Umbilical cord (tissue), 1 donor: ENCODE measurements at regions not wholly inside any gene's neighbourhood (a gene's known extent, or its start where the extent isn't known, plus 50 kb on each side); places are given as distances from the start of the nearest gene placed in this dataset.
A peak's percentile ranks its signal among the peaks of the same experiment; 100 is the strongest.

Source experiments
- DNase-seq: peaks from one replicate; pipeline ENCODE4 v3.0.0-alpha.2; 2015; ENCODE audit warnings: low spot score

DNA sequence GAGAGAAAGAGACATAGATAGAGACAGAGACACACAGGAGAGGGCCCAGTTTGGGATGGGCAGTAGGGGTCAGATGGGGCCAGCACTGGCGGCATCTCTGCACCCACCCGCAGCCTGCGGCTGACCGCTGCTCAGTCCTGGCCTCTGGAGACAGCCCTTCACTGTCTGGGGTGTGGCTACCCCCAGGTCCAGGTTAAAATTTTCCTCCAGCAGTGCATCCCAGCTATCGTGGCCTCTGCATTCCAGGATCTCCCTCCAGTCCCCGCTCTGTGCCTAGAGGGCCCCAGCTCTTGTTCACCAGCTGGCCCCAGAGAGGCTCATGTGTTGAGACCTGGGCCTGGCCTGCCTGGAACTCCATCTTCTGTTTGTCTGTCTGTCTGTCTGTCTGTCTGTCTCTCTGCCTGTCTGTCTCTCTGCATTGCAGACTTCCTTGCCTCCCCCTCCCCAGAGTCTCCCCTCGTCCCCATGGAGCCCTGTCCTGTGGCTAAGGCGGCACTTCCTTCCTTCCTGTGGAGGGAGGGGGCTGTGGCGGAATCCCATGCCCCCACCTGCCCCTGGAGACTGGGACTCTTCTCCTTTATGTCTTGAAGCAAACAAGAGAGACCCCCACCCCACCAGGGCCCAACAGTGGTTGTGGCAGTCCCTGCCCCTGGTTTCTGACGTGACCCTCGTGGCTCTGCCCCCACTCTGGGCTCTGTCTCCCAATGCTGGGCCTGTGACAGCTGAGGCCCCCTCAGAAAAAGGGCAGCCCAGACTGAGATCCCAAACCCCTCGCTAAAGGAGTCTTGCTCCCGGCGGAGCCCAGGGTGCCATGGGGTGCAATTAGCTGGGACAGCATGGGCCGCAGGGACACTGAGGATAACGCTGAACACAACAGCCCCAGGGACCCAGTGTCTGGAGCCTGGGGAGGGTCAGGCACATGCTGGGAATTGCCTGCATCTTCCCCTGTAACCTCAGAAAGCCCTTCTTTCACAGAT lies 241.8 kb downstream of the NPHP4 start:
- no peak for DNase-seq

DNA sequence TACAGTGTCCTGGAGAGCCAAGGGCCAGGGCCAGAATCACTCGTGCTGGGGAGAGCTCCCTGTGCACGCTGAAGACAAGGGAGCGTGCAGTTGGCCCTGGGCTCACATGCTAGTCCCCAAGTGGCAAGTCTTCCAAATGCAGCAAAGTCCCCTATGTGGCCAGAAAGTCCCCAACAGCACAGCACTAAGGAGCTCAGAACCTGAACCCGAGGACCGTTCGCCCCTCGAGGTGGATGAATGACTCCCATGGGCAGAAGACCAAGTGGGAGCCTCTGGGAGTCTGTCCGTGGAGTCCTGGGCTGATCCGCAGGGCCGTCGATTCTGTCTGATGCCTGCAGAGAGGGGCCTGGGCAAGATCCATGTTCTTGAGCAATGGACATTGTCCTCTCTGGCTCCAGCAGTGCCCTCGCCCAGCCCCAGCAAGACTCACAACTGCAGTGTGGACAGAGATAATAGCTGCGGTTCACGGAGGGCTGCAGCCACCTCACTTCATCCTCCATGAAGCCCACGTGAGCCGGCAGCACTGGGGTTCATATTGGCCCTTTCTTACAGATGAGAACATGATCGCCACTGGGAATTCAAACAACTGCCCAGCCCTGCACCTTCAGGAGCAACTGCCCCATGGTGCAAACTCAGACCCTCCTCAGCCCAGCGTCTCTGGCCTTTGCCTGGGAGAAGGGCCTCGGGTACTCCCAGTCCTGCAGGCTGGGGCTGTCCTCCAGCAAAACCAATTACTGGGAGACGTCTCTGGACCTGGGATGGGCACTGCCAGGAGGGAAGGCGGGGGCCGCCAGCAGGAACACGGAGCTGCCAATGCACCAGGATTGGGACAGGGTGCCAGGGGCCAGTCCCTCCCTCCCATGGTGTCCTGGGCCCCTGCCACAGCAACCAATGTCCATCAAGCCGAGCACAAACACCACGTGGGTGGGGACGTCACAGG lies 243.7 kb downstream of the NPHP4 start:
- DNase-seq: no peak

DNA sequence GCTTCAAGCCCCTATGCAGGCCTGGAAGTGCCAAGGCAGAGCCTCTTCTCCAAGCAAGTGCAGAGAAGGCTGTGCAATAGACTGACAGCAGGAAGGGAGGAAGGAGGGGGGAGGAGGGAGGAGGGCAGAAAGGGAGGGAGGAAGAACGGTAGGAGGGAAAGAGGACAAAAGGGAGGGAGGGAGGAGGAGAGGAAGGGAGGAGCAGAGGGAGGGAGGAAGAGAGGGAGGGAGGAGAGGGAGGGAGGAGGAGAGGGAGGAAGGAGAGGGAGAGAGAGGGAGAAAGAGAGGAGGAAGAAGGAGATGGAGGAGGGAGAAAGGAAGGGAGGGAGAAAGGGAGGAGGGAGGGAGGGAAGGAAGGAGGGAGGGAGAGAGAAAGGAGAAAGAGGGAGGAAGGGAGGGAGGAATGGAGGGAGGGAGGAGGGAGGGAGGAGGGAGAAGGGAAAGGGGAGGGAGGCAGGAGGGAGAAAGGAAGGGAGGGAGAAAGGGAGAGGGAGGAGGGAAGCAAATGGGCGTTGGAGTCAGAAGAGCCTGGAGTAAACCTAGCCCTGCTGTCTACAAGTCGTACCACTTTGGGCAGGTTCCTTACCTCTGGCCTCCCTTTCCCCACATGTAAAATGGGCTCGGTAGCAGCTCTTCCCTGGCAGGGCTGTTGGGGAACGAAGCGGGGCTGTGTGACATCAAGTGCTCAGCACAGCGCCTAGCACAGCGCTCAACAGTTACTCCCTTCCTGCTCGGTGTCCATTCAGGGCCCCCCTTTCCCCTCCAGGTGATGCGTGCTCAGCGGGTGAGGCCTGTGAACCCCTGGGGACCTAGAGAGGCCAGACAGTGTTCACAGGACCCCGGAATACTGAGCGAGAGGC lies 244.6 kb downstream of the NPHP4 start:
- no peak for DNase-seq

DNA sequence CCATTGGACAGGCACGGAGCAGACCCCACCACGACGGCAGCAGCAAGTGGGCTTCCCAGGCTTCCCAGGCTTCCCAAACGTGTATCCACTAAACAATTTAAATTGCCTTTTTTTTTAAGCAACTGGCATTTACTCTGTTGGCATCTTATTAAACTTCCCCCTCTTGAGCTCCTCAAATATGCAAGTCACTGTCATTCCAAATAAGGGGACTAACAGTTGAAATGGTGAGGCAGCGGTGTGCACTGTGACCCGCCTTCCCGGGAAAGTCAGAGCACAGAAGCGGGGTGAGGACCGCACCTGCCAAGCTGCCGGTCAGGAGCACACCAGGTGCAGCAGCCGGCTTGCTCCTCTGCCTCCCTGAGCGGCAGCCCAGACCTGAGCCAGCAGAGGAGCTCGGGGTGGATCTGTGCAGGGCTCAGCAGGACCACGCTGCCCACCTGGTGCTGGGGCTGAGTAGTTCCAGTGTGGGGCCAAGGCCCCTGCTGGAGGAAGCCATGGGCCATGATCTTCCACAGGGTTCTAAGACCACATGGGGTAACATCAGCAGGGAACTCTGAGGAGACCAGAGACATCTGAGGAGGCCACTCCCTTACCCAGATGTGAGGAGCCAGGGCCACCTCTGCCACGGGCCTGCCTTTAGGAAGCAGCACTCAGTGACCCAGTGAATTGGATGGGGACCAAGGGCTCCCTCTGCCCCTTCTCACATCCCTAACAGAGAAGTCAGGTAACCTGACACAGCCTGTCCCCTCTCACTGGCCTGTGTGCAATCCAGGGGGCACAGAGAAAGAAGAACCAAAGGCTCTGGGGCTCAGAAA lies 245.4 kb downstream of the NPHP4 start:
- no peak for DNase-seq

DNA sequence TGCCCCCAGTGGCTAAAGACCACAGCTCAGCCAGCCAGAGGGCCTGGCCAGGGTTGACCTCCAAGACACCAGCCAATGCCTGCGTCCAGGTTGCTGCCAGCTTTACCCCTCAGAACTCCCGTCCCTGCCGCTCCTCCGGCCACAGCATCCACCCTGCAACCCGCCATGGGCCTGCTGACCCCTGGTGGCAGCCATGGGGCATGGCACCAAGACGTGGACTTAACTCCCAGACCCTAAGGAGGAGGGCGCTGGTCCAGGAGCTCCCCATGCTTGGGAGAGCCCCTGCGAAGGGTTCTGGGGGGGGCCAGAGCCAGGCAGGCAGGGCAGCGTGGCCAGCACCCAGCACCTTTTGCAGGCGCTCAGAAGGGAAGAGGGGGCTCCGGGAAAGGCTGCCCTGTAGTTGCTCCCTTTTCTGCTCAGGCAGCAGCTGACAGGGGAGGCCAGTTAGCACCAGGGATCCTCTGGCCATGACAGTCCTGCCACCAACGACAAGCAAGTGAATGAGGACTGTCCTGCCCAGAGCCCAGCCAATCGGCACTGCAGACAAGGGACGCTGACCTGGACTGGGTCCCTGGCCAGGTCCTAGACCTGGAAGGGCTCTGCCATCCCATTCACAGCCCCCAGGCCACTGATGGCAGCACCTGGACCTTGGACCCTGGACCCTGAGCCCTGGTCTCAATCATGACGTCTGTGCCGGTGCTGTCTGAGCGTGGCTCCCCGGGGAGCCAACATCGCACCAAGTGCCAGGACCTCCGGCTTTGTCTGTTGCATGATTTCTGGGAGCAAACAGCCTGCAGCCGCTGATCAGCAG lies 246.2 kb downstream of the NPHP4 start:
- peak; percentile 60 for DNase-seq

DNA sequence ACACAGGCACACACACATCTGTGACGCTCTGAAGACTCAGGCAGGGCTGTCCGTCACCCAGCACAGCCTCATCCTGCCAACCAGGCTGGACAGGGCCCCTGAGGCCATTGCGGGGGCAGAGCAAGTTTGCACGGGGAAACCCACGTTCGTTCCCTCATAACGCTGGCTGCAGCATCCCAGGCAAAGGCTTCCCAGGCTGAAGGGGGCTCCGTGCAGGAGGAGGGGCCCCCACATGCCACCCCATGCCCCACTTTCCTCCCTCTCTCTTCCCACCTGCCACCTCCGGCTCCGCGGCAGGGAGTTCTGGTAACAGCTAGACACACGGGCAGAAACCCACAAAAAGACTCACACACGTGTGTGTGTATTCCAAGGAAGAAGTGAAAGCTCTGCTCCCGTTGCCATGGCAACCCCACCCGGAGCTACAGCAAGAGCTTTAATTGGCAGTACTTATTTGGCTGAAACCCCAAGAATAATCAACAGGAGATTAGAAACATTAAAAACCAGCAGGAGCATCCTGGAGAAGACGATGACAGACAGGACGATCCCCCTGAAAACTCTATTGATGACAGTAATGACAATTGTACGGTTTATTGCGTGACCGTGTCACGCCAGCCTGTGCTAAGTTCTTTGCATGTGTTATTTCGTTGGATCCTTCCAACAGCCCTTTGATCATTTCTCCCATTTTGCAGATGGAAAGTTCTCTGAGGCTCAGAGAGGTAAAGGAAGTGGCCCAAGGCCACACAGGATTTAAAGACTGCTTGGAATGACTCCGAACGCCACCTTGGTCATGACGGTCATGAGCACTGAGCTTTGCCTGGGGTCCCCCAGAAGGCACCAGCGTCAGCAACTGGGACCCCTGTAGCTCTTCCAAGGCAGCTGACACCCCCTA lies 247.1 kb downstream of the NPHP4 start:
- DNase-seq: no peak

DNA sequence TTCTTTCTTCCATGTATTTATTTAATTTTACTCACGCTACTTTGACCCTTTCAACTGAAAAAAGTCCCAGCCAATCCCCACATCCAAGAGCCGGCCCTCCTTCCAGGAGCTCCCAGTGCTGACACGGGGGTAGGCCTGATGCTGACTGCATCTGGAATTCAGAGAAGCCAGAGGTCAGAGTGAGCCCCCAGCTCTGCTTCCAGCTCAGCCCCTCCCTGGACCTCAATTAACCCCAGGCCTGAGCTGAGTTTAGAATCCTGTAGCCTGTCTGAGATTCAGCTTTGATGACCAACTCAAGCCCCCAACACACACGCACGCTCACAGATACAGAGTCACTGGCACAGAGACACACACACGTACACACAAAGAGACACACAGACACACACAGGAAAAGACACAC lies 247.9 kb downstream of the NPHP4 start:
- DNase-seq: no peak

DNA sequence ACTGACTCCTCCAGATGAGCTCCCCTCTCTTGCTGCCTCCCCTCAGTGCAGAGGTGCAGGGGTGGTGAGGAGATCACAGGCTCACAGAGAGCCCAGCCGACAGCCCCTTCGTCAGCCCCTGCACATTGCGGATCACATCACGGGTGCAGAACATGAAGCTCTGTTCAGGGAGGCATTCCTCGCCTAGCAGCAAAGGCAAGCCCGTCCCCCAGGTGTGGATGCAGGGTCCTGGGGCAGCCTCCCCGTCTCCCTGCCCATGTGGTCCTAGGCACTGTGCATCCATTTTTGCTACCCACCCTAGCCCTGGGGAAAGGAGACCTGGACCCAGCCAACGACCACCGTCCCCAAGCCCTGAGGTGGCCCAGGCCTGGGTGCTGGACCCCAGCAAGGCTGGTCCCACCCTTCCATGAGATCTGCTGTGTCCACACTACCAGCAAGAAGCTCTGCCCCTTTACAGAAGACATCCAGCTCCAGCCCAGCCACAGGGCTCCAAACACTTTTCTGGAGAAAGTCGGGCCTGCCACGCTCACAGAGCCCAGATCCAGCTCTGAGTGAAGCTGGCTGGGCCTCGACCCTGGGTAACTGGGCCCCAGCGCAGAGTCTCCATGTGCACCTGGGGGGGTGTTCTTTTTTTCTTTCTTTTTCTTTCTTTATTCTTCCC lies 248.7 kb downstream of the NPHP4 start:
- no peak for DNase-seq

DNA sequence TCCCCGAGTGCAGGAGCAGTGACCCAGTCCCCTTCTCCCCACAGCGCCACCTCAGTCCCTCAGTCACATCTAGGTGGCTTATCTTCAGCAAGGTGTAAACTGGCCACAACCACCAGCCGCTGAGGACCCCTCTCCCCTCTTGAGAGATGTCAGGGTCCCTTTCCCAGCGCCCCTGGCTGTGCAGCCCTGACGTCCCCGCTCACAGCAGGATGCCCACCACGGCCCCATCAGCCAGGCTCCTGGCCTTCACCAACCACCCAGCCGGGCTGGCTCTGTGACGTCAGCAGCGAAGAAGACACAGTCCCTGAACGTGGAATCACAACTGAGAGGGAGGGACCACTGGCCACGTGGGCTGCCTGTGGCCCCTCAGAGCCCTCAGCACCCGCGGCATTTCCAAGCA lies 249.4 kb downstream of the NPHP4 start:
- no peak for DNase-seq

DNA sequence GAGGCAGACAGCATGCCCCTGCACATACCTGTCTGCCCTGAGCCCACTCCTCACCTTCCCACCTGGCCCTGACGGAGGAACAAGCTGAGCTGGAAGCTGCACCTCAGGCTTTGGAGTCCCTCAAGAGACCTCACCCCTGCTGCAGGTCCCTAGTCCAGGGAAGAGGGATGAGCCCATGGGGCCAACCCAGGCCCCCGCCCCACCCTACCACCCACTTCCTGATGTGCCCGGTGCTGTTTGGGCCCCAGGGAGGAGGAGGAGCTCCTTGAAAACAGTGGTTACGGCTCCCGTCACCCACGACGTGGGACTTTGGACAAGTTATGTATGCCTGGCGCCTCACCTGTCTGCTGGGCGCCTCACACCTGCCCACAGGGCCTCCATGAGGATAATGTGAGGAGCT lies 250.2 kb downstream of the NPHP4 start:
- no peak for DNase-seq

DNA sequence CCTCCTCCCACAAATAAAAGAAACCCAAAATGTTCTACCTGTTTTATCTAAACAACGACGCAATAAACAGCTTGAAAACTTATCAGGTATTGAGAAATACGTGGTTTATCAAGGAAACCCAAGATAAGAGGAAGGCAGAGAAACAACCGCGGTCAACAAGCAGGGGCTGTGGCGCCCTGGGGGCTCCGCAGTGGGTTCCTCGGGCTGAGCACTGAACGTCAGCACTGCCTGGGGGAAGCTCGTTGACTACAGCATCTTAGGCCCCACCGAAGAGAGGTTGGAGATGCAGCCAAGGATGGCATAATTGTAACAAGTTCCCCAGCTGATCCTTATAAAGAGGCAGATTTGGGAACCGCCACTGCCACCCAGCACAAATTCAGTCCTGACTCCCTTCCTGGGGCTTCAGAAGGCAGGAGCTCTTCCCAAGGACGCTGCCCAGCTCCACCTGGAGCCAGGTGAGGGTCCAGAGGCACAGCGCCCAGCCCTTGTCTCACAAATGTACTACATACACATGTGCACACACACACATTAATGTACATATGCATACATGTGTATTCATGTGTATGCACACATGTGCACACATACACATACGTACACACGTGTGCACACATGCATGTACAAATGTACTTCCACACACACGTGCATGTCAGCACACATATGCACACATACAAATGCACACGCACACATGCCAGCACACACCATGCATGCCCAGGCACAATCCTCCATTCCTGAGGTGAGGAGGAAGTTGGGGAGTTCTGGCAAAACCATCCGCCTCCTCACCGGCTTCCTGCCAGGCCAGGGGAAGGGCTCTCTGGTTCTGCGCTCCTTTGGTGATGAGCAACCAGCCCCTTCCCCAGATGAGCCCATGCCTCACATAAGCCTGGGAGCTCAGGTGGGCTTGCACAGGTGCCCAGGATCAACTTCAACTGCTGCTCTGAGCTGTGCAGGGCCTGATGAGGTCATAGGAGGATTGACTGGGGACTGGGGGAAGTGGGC lies 251.1 kb downstream of the NPHP4 start:
- no peak for DNase-seq

DNA sequence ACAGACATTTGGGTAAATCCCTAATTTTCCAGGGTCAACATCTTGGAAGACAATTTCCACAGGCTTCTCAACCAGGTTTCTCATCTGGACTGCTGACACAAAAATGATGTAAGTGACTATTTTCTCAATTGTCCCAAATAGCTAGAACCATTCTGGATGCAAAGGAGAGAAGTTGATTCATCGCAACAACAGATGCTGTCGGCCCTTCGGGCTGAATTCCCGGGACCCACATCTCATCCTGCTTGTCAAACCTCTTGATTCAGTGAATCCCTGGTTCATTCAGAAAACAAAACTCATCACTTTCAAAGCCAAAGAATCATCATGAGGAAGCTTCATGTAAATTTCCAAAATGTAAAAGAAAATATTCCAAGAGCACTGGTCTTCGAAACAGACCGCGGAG lies 251.8 kb downstream of the NPHP4 start:
- DNase-seq: no peak

DNA sequence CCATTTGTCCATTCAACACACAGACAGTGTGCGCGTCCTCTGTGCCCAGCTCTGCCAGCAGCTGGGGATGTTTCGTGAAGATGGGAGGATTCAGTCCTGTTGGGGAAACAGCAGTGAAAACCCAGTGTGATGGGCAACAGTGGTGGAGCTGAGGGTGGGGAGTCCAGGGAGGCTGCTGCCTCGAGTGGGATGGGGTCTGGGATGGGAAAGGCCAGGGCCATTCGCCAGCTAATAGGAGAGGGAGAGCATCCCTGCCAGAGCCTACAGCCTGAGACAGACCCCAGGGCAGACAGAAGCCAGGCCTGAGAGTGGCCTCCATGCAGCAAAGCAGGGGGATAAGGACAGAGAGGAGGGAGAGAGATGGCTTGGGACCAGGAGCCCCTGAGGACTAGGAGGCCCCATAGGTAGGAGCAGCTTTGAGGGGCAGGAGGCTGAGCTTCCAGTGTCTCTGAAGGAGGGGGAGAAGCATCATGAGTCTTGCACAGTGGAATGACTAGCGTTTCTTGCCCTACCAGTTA lies 252.6 kb downstream of the NPHP4 start:
- no peak for DNase-seq

DNA sequence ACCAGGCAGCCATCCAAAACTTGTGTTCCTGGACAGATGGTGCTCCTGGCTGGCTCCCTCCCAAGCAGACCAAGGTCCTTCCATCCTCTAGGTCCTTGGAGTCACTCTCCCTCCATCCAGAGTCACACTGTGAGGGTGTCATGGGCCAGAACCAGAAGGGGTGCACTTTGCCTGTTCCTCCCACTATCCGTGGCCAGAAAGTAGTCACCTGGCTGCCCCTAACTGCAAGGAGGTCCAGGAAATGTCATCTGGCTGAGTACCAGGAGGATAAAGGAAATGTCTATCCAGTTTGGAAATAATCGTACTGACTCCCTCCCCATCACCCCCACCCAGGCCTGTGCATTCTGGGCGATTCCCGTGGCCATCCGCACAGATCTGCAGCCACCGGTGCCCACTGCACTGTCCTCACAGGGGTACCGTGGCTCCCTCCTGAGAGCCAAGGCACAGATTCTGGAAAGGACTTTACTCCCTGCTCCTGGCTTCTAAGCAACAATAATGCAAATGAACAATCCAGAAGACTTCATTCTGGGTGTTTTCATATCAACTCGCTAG lies 253.2 kb downstream of the NPHP4 start:
- DNase-seq: no peak

DNA sequence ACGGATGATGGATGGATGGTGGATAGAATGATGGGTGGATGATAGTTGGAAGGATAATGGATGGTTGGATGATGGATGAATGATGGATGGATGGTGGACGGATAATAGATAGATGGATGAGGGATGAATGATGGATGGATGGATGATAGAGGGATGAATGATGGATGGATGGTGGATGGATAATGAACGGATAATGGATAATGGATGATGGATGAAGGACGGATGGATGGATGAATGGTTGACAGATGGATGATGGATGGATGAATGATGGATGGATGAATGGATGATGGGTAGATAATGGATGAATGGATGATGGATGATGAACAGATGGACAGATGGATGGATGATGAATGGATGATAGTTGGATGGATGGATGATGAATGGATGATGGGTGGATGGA lies 255.1 kb downstream of the NPHP4 start:
- no peak for DNase-seq

DNA sequence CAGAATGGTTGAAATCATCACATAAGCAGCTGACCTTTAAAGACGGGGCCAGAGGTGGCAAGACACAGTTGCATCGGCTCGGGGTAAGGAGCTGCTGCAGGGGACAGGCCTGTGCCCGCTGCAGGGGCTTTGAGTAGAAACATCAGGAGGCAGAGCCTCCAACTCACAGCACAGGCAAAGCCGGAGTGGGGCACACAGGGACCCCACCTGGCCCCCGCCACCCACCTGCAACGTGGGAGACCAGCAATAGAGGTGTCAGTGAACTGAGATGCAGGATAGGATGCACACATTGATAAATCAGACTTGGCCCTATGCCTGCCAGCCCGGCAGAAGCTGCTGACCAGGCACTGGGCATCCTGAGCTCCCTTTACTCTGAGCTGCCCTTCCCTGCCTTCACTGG lies 257.2 kb downstream of the NPHP4 start:
- DNase-seq: no peak
